ENCODE measurements at regions not wholly inside any gene's neighbourhood (a gene's known extent, or its start where the extent isn't known, plus 50 kb on each side); places are given as distances from the start of the nearest gene placed in this dataset.

- no peak for DNase-seq
- no peaks in the 10 kb centered on the region for H3K27me3 ChIP-seq (replicated peaks in 2 of 5; ENCODE audit: control insufficient read depth in 4 of 5, insufficient read depth in 5 of 5, low read length in 4 of 5)
- no peaks in the 10 kb centered on the region for H3K9me3 ChIP-seq (ENCODE audit: control extremely low read depth in 1 of 5, control insufficient read depth in 4 of 5, insufficient read depth in 2 of 5, low read depth in 1 of 5, low read length in 4 of 5)
- H3K27ac ChIP-seq (ENCODE audit: insufficient read depth in 1 of 2, low read depth in 1 of 2, low read length in 2 of 2, poor library complexity in 1 of 2, severe bottlenecking in 2 of 2): no peak overlapping the region
- H3K4me3 ChIP-seq (ENCODE audit: control insufficient read depth in 1 of 7, extremely low read depth in 1 of 7, insufficient read depth in 4 of 7, low read depth in 2 of 7, low read length in 6 of 7): no peak overlapping the region
- no peaks in the 10 kb centered on the region for H3K4me1 ChIP-seq (ENCODE audit: control extremely low read depth in 1 of 4, control insufficient read depth in 4 of 4, insufficient read depth in 4 of 4, low read length in 3 of 4)
- CTCF ChIA-PET: no interaction called here
- POLR2A ChIA-PET: no interaction called here
- no peaks in the 10 kb centered on the region for H3K36me3 ChIP-seq (ENCODE audit: control insufficient read depth in 4 of 4, insufficient read depth in 4 of 4, low read length in 3 of 4)
Observed at GRCh38 chr9:31637861-31638260, 746.6 kb upstream of the ACO1 start.

GRCh38 chr9:31639451-31639850 is 745.0 kb upstream of the ACO1 start:
- DNase-seq: no peak
- H3K4me1 ChIP-seq (ENCODE audit: control extremely low read depth in 1 of 4, control insufficient read depth in 4 of 4, insufficient read depth in 4 of 4, low read length in 3 of 4): no peaks in the 10 kb centered on the region
- H3K27ac ChIP-seq (ENCODE audit: insufficient read depth in 1 of 2, low read depth in 1 of 2, low read length in 2 of 2, poor library complexity in 1 of 2, severe bottlenecking in 2 of 2): no peak overlapping the region
- no peaks in the 10 kb centered on the region for H3K36me3 ChIP-seq (ENCODE audit: control insufficient read depth in 4 of 4, insufficient read depth in 4 of 4, low read length in 3 of 4)
- ChIA-PET CTCF (no interaction called here), POLR2A (no interaction called here)
- WGBS (ENCODE audit: insufficient coverage): no CpG with 5 or more reads among the region's 1 CpG
- no peaks in the 10 kb centered on the region for H3K27me3 ChIP-seq (replicated peaks in 2 of 5; ENCODE audit: control insufficient read depth in 4 of 5, insufficient read depth in 5 of 5, low read length in 4 of 5)
- H3K4me3 ChIP-seq (ENCODE audit: control insufficient read depth in 1 of 7, extremely low read depth in 1 of 7, insufficient read depth in 4 of 7, low read depth in 2 of 7, low read length in 6 of 7): no peak overlapping the region
- H3K9me3 ChIP-seq (ENCODE audit: control extremely low read depth in 1 of 5, control insufficient read depth in 4 of 5, insufficient read depth in 2 of 5, low read depth in 1 of 5, low read length in 4 of 5): no peaks in the 10 kb centered on the region

GRCh38 chr9:31669311-31669710 is 715.1 kb upstream of the ACO1 start:
- POLR2A ChIA-PET: no interaction called here
- H3K36me3 ChIP-seq (ENCODE audit: control insufficient read depth in 4 of 4, insufficient read depth in 4 of 4, low read length in 3 of 4): no peaks in the 10 kb centered on the region
- WGBS (ENCODE audit: insufficient coverage): 73% methylated on average over 3 of the region's 3 CpGs
- H3K4me3 ChIP-seq (ENCODE audit: control insufficient read depth in 1 of 7, extremely low read depth in 1 of 7, insufficient read depth in 4 of 7, low read depth in 2 of 7, low read length in 6 of 7): no peak overlapping the region
- H3K27me3 ChIP-seq (replicated peaks in 2 of 5; ENCODE audit: control insufficient read depth in 4 of 5, insufficient read depth in 5 of 5, low read length in 4 of 5): no peaks in the 10 kb centered on the region
- no peaks in the 10 kb centered on the region for H3K9me3 ChIP-seq (ENCODE audit: control extremely low read depth in 1 of 5, control insufficient read depth in 4 of 5, insufficient read depth in 2 of 5, low read depth in 1 of 5, low read length in 4 of 5)
- no peak for DNase-seq
- CTCF ChIA-PET: no interaction called here
- H3K4me1 ChIP-seq (ENCODE audit: control extremely low read depth in 1 of 4, control insufficient read depth in 4 of 4, insufficient read depth in 4 of 4, low read length in 3 of 4): no peaks in the 10 kb centered on the region
- no peak overlapping the region for H3K27ac ChIP-seq (ENCODE audit: insufficient read depth in 1 of 2, low read depth in 1 of 2, low read length in 2 of 2, poor library complexity in 1 of 2, severe bottlenecking in 2 of 2)

GRCh38 chr9:31671011-31671410 is 713.4 kb upstream of the ACO1 start:
- Histone ChIP-seq H3K4me3 (ENCODE audit: control insufficient read depth in 1 of 7, extremely low read depth in 1 of 7, insufficient read depth in 4 of 7, low read depth in 2 of 7, low read length in 6 of 7) (no peak overlapping the region), H3K27ac (ENCODE audit: insufficient read depth in 1 of 2, low read depth in 1 of 2, low read length in 2 of 2, poor library complexity in 1 of 2, severe bottlenecking in 2 of 2) (no peak overlapping the region), H3K9me3 (ENCODE audit: control extremely low read depth in 1 of 5, control insufficient read depth in 4 of 5, insufficient read depth in 2 of 5, low read depth in 1 of 5, low read length in 4 of 5) (no peaks in the 10 kb centered on the region), H3K4me1 (ENCODE audit: control extremely low read depth in 1 of 4, control insufficient read depth in 4 of 4, insufficient read depth in 4 of 4, low read length in 3 of 4) (no peaks in the 10 kb centered on the region), H3K27me3 (replicated peaks in 2 of 5; ENCODE audit: control insufficient read depth in 4 of 5, insufficient read depth in 5 of 5, low read length in 4 of 5) (no peaks in the 10 kb centered on the region), H3K36me3 (ENCODE audit: control insufficient read depth in 4 of 4, insufficient read depth in 4 of 4, low read length in 3 of 4) (no peaks in the 10 kb centered on the region)
- WGBS (ENCODE audit: insufficient coverage): 82% methylated on average over 2 of the region's 3 CpGs
- ChIA-PET CTCF (no interaction called here), POLR2A (no interaction called here)
- DNase-seq: no peak

- no peaks in the 10 kb centered on the region for H3K9me3 ChIP-seq (ENCODE audit: control extremely low read depth in 1 of 5, control insufficient read depth in 4 of 5, insufficient read depth in 2 of 5, low read depth in 1 of 5, low read length in 4 of 5)
- no peak overlapping the region for H3K27ac ChIP-seq (ENCODE audit: insufficient read depth in 1 of 2, low read depth in 1 of 2, low read length in 2 of 2, poor library complexity in 1 of 2, severe bottlenecking in 2 of 2)
- H3K4me1 ChIP-seq (ENCODE audit: control extremely low read depth in 1 of 4, control insufficient read depth in 4 of 4, insufficient read depth in 4 of 4, low read length in 3 of 4): no peaks in the 10 kb centered on the region
- no peak for DNase-seq
- no CpG with 5 or more reads among the region's 1 CpG for WGBS (ENCODE audit: insufficient coverage)
- no peaks in the 10 kb centered on the region for H3K27me3 ChIP-seq (replicated peaks in 2 of 5; ENCODE audit: control insufficient read depth in 4 of 5, insufficient read depth in 5 of 5, low read length in 4 of 5)
- ChIA-PET CTCF (no interaction called here), POLR2A (no interaction called here)
- no peaks in the 10 kb centered on the region for H3K36me3 ChIP-seq (ENCODE audit: control insufficient read depth in 4 of 4, insufficient read depth in 4 of 4, low read length in 3 of 4)
- no peak overlapping the region for H3K4me3 ChIP-seq (ENCODE audit: control insufficient read depth in 1 of 7, extremely low read depth in 1 of 7, insufficient read depth in 4 of 7, low read depth in 2 of 7, low read length in 6 of 7)
Observed at GRCh38 chr9:31674264-31674663, 710.2 kb upstream of the ACO1 start.

GRCh38 chr9:31677415-31677814 is 707.0 kb upstream of the ACO1 start:
- Histone ChIP-seq H3K9me3 (ENCODE audit: control extremely low read depth in 1 of 5, control insufficient read depth in 4 of 5, insufficient read depth in 2 of 5, low read depth in 1 of 5, low read length in 4 of 5) (no peaks in the 10 kb centered on the region), H3K27me3 (replicated peaks in 2 of 5; ENCODE audit: control insufficient read depth in 4 of 5, insufficient read depth in 5 of 5, low read length in 4 of 5) (no peaks in the 10 kb centered on the region), H3K4me1 (ENCODE audit: control extremely low read depth in 1 of 4, control insufficient read depth in 4 of 4, insufficient read depth in 4 of 4, low read length in 3 of 4) (no peaks in the 10 kb centered on the region), H3K4me3 (ENCODE audit: control insufficient read depth in 1 of 7, extremely low read depth in 1 of 7, insufficient read depth in 4 of 7, low read depth in 2 of 7, low read length in 6 of 7) (no peak overlapping the region), H3K27ac (ENCODE audit: insufficient read depth in 1 of 2, low read depth in 1 of 2, low read length in 2 of 2, poor library complexity in 1 of 2, severe bottlenecking in 2 of 2) (no peak overlapping the region), H3K36me3 (ENCODE audit: control insufficient read depth in 4 of 4, insufficient read depth in 4 of 4, low read length in 3 of 4) (no peaks in the 10 kb centered on the region)
- no CpG with 5 or more reads among the region's 2 CpGs for WGBS (ENCODE audit: insufficient coverage)
- POLR2A ChIA-PET: no interaction called here
- CTCF ChIA-PET: no interaction called here
- DNase-seq: no peak

GRCh38 chr9:31677877-31678276 is 706.6 kb upstream of the ACO1 start:
- Histone ChIP-seq H3K9me3 (ENCODE audit: control extremely low read depth in 1 of 5, control insufficient read depth in 4 of 5, insufficient read depth in 2 of 5, low read depth in 1 of 5, low read length in 4 of 5) (no peaks in the 10 kb centered on the region), H3K4me3 (ENCODE audit: control insufficient read depth in 1 of 7, extremely low read depth in 1 of 7, insufficient read depth in 4 of 7, low read depth in 2 of 7, low read length in 6 of 7) (no peak overlapping the region), H3K27ac (ENCODE audit: insufficient read depth in 1 of 2, low read depth in 1 of 2, low read length in 2 of 2, poor library complexity in 1 of 2, severe bottlenecking in 2 of 2) (no peak overlapping the region), H3K36me3 (ENCODE audit: control insufficient read depth in 4 of 4, insufficient read depth in 4 of 4, low read length in 3 of 4) (no peaks in the 10 kb centered on the region), H3K27me3 (replicated peaks in 2 of 5; ENCODE audit: control insufficient read depth in 4 of 5, insufficient read depth in 5 of 5, low read length in 4 of 5) (no peaks in the 10 kb centered on the region), H3K4me1 (ENCODE audit: control extremely low read depth in 1 of 4, control insufficient read depth in 4 of 4, insufficient read depth in 4 of 4, low read length in 3 of 4) (no peaks in the 10 kb centered on the region)
- ChIA-PET CTCF (no interaction called here), POLR2A (no interaction called here)
- no CpG with 5 or more reads among the region's 2 CpGs for WGBS (ENCODE audit: insufficient coverage)
- DNase-seq: no peak

GRCh38 chr9:31683116-31683515 is 701.3 kb upstream of the ACO1 start:
- Histone ChIP-seq H3K27ac (ENCODE audit: insufficient read depth in 1 of 2, low read depth in 1 of 2, low read length in 2 of 2, poor library complexity in 1 of 2, severe bottlenecking in 2 of 2) (no peak overlapping the region), H3K36me3 (ENCODE audit: control insufficient read depth in 4 of 4, insufficient read depth in 4 of 4, low read length in 3 of 4) (no peaks in the 10 kb centered on the region), H3K4me3 (ENCODE audit: control insufficient read depth in 1 of 7, extremely low read depth in 1 of 7, insufficient read depth in 4 of 7, low read depth in 2 of 7, low read length in 6 of 7) (no peak overlapping the region), H3K27me3 (replicated peaks in 2 of 5; ENCODE audit: control insufficient read depth in 4 of 5, insufficient read depth in 5 of 5, low read length in 4 of 5) (no peaks in the 10 kb centered on the region), H3K4me1 (ENCODE audit: control extremely low read depth in 1 of 4, control insufficient read depth in 4 of 4, insufficient read depth in 4 of 4, low read length in 3 of 4) (no peaks in the 10 kb centered on the region), H3K9me3 (ENCODE audit: control extremely low read depth in 1 of 5, control insufficient read depth in 4 of 5, insufficient read depth in 2 of 5, low read depth in 1 of 5, low read length in 4 of 5) (no peaks in the 10 kb centered on the region)
- 100% methylated on average over 1 of the region's 2 CpGs for WGBS (ENCODE audit: insufficient coverage)
- ChIA-PET CTCF (no interaction called here), POLR2A (no interaction called here)
- no peak for DNase-seq
